GM12865 (cell line): ENCODE measurements at regions not wholly inside any gene's neighbourhood (a gene's known extent, or its start where the extent isn't known, plus 50 kb on each side); places are given as distances from the start of the nearest gene placed in this dataset.
A peak's percentile ranks its signal among the peaks of the same experiment; 100 is the strongest.

Experiments used
- DNase-seq: peaks from one replicate; pipeline ENCODE4 v3.0.0; 2010; ENCODE audit warnings: low read depth
- H3K4me3 ChIP-seq: 2 replicates; pipeline ENCODE4 v1.5.1; 2011; ENCODE audit warnings: mild to moderate bottlenecking, low read depth, low read length, control low read depth
- TF ChIP-seq, protein P1 (sequence below): IDR thresholded peaks from 2 replicates; pipeline ENCODE4 v1.5.1; 2011; ENCODE audit warnings: low read length, control low read depth, low read depth, inconsistent platforms; ENCODE audit not compliant: insufficient read depth; ENCODE audit errors: missing control alignments

DNA sequence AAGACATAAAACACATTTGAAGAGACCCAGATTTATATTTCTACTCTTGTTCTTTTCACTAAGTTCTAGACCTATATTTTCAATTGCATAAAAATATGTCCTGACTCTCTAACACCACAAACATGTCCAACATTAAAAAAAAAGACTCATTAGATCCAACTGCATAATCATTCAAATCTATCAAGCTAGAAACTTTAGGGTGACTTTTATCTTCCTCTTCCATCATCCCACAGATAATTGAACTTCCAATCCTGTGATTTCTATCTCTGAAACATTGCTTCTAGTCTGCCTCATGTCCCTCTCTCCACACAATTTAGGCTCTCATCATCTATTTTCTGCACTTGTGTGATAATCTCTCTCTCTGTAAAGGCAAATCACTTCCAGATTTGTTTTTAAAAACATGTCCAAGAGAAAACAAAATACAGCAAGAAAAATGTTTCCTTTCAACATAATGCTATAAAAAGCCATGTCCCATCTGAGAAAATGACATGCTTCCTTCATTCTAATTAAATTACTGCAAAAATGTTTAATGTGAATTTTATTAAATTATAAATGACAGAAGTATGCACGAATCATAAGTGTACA is 615.9 kb downstream of the RNF144B start:
- DNase-seq = no peak
- TF ChIP-seq, protein P1, sequence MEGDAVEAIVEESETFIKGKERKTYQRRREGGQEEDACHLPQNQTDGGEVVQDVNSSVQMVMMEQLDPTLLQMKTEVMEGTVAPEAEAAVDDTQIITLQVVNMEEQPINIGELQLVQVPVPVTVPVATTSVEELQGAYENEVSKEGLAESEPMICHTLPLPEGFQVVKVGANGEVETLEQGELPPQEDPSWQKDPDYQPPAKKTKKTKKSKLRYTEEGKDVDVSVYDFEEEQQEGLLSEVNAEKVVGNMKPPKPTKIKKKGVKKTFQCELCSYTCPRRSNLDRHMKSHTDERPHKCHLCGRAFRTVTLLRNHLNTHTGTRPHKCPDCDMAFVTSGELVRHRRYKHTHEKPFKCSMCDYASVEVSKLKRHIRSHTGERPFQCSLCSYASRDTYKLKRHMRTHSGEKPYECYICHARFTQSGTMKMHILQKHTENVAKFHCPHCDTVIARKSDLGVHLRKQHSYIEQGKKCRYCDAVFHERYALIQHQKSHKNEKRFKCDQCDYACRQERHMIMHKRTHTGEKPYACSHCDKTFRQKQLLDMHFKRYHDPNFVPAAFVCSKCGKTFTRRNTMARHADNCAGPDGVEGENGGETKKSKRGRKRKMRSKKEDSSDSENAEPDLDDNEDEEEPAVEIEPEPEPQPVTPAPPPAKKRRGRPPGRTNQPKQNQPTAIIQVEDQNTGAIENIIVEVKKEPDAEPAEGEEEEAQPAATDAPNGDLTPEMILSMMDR = no peak

DNA sequence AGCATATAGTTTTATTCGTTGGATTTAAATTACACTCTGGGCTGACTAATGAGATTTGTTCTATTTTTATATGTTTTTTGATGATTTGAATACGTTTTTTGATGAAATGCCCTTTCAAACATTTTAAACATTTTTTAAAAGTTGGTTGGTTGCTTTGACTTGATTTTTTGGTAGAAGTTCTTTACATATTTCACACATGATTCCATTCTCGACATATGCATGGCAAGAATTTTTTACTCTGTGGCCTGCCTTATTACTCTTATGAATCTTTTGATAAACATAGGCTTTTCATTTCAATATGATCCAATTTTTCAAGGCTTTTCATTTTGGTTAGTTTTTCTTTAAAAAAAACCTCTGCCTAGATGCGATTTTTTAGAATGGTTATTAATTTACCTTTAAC is 617.0 kb downstream of the RNF144B start:
- no peak for DNase-seq
- TF ChIP-seq, protein P1 = no peak
- H3K4me3 ChIP-seq = no peak overlapping the region

More for the DNA sequence above, 615.9 kb downstream of the RNF144B start:
- no peak overlapping the region for H3K4me3 ChIP-seq

DNA sequence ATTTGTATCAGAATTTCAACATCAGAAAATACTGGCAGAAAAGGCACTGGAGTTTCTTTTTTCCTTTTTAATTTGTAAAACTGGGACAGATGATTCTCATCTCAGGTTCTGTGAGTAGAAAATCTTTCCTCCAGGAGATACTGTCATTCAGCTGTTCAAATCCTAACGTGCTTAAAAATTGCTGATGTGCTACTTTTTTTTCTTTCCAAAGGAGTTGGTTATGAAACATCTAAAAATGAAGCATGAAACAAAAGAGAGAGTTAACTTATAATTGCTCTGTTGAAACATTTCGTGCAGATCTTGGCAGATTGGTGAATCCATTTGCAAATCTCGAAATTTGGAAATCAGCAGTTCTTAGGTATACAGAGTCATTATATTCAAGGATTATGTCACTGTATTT is 622.6 kb downstream of the RNF144B start:
- no peak overlapping the region for H3K4me3 ChIP-seq
- TF ChIP-seq, protein P1 = no peak
- DNase-seq = no peak

DNA sequence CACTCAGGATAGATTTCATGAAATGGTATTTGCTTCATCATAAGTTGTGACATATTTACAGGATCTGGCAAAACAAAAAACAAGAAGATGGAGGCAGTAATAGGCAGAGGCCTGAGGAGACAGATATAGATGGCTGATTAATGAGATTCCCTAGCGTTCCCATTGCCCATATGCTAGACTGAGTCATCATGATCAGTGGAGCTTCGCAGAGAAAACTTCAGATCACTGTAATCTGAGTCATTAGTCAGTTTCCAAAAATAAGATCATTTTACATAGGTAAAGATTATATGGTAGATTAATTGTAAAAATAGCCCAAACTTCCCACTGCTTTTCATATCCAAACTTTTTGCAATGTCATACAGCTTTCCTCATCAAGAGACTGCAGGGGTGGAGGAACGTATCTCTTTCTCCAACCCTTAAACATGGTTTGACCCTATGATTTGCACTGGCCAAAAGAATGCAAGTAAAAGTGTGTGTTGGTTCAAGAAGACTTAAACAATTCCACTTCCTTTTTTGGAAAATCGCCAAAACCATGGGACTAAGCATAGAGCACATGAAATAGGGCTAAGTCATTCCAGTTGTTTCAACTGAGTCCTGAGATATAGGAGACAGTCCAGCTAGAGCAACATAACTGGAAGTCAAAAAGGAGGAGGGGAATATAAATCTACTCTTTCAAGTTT is 626.0 kb downstream of the RNF144B start:
- DNase-seq = no peak
- H3K4me3 ChIP-seq = no peak overlapping the region
- TF ChIP-seq, protein P1 = no peak

DNA sequence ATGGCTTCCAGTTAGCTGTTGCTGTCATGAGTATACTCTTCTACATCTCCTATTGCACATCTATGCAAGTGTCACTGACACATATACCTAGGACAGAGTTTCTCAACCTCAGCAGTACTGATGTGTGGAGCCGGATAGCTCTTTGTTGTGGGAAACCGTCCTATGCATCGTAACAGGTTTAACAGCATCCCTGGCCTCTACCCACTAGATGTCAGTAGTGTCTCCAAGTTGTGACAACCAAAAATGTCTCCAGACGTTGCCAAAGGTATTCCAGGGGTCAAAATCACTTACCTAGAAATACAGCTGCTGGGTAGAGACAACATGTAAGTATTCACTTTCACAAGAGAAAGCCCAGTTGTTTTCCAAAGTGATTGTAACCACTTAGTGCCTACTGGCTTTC is 637.6 kb downstream of the RNF144B start:
- H3K4me3 ChIP-seq = no peak overlapping the region
- peak; percentile 7 for DNase-seq
- TF ChIP-seq, protein P1 = peak; percentile 22

DNA sequence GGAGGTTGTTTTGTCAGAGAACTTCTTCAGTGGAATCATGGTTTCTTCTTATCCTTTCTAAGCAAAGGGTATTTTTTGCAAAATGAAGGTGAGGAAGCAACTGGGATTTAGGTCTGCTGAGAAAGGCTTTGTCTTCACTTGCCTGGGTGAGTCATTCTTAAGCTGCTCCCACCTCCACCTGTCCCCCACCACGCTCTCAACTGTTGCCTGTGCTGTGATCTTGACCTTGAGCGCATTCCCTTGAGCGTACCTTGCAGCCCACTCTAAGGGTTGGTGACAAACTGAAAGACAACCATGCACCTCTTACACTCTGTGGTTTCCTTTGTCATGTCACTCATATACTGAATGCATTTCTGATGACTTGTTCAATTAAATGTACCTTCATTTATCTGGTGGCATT is 641.1 kb downstream of the RNF144B start:
- TF ChIP-seq, protein P1 = no peak
- DNase-seq = no peak
- H3K4me3 ChIP-seq = no peak overlapping the region

DNA sequence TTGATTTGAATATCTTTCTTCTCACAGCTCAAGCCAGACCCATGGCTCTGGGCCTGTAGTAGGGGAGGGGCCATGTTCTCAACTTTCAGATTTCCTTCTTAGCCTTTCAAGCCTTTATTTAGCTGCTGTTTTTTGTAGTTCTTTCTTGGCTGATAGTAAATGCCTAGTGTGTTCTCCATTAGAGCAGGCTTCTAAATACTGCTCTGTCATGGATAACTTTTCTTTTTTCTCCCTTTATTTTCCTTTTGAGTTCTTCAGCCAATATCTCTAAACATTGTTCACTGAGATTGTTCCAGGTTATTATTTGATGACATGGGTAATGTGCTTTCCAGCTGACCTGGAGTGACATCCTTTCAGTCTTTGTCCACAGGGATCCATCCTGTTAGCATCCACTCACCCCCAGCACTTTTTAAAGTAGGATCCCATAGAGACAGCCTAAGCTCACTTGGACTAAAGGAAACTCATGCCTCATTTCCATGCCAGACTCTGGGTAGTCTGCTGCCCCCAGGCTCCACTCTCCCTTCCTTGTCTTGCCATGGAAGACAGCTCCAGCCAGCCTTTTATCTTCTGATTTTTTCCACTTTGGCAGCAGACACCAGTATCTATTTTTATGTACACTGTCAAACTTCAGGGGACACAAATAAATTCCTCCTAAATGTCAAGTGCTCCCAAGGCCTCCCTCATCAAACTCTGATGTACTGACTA is 645.6 kb downstream of the RNF144B start:
- TF ChIP-seq, protein P1 = no peak
- DNase-seq = no peak

More for the DNA sequence above, 645.6 kb downstream of the RNF144B start:
- H3K4me3 ChIP-seq = no peak overlapping the region
